ENCODE measurements at regions not wholly inside any gene's neighbourhood (a gene's known extent, or its start where the extent isn't known, plus 50 kb on each side); places are given as distances from the start of the nearest gene placed in this dataset.

GRCh38 chr9:28792716-28793115 lies 1219.4 kb upstream of the C9orf72 start:
- H3K27ac Mint-ChIP-seq: no peak overlapping the region
- Histone ChIP-seq H3K27ac (ENCODE audit: low read depth, low read length) (no peak overlapping the region), H3K36me3 (ENCODE audit: control insufficient read depth, insufficient read depth, low read length) (no peaks in the 10 kb centered on the region), H3K27me3 (ENCODE audit: control insufficient read depth, insufficient read depth, low read length, poor library complexity, severe bottlenecking) (no peaks in the 10 kb centered on the region), H3K9ac (ENCODE audit: extremely low read depth, low read length, poor library complexity, severe bottlenecking) (no peak overlapping the region), H3K9me3 (ENCODE audit: control insufficient read depth, low read length) (no peaks in the 10 kb centered on the region), H3K4me3 (ENCODE audit: low read length) (no peak overlapping the region), H3K4me1 (ENCODE audit: control insufficient read depth, insufficient read depth, low read length) (no peaks in the 10 kb centered on the region)
- no peaks in the 10 kb centered on the region for H3K27me3 Mint-ChIP-seq (ENCODE audit: insufficient read depth)
- no peaks in the 10 kb centered on the region for H3K4me1 Mint-ChIP-seq
- TF ChIP-seq, protein P1, sequence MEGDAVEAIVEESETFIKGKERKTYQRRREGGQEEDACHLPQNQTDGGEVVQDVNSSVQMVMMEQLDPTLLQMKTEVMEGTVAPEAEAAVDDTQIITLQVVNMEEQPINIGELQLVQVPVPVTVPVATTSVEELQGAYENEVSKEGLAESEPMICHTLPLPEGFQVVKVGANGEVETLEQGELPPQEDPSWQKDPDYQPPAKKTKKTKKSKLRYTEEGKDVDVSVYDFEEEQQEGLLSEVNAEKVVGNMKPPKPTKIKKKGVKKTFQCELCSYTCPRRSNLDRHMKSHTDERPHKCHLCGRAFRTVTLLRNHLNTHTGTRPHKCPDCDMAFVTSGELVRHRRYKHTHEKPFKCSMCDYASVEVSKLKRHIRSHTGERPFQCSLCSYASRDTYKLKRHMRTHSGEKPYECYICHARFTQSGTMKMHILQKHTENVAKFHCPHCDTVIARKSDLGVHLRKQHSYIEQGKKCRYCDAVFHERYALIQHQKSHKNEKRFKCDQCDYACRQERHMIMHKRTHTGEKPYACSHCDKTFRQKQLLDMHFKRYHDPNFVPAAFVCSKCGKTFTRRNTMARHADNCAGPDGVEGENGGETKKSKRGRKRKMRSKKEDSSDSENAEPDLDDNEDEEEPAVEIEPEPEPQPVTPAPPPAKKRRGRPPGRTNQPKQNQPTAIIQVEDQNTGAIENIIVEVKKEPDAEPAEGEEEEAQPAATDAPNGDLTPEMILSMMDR (conservative IDR thresholded peaks at IDR 0.05): no peak
- H3K9me3 Mint-ChIP-seq: no peaks in the 10 kb centered on the region
- DNase-seq: no peak
- no peak overlapping the region for H3K4me3 Mint-ChIP-seq
- H3K36me3 Mint-ChIP-seq (ENCODE audit: low read depth): no peaks in the 10 kb centered on the region

DNA sequence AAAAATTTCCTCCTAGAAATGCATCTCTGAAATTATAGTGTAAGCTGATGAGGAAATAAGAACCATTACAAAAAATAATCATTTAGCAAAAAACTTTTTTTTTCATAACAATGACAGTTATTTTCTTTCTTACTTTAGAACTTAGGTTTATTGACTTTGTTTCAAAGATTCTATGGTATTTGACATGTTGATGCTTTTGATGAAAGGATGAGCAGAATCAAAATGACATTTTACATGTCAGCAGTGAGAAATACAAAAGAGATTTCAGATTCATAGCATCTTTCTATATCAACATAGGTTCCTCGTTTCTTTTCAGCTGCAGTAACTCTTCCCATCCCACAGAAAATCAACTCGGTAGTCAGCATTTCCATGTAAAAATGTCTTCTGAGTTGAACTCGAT lies 1226.6 kb upstream of the C9orf72 start:
- Mint-ChIP-seq H3K4me1 (peaks cover 4% of the 10 kb centered on the region), H3K27me3 (ENCODE audit: insufficient read depth) (no peaks in the 10 kb centered on the region), H3K9me3 (no peaks in the 10 kb centered on the region), H3K4me3 (no peak overlapping the region), H3K27ac (no peak overlapping the region), H3K36me3 (ENCODE audit: low read depth) (no peaks in the 10 kb centered on the region)
- Histone ChIP-seq H3K27ac (ENCODE audit: low read depth, low read length) (no peak overlapping the region), H3K36me3 (ENCODE audit: control insufficient read depth, insufficient read depth, low read length) (no peaks in the 10 kb centered on the region), H3K9me3 (ENCODE audit: control insufficient read depth, low read length) (no peaks in the 10 kb centered on the region), H3K9ac (ENCODE audit: extremely low read depth, low read length, poor library complexity, severe bottlenecking) (no peak overlapping the region), H3K27me3 (ENCODE audit: control insufficient read depth, insufficient read depth, low read length, poor library complexity, severe bottlenecking) (no peaks in the 10 kb centered on the region), H3K4me3 (ENCODE audit: low read length) (no peak overlapping the region), H3K4me1 (ENCODE audit: control insufficient read depth, insufficient read depth, low read length) (no peaks in the 10 kb centered on the region)
- no peak for DNase-seq
- WGBS, 2 experiments (ENCODE audit: insufficient coverage in 1 of 2, insufficient read length in 1 of 2): 89 to 100% methylated on average over 2 to 3 of the region's 3 CpGs
- TF ChIP-seq, protein P1 (conservative IDR thresholded peaks at IDR 0.05): no peak

DNA sequence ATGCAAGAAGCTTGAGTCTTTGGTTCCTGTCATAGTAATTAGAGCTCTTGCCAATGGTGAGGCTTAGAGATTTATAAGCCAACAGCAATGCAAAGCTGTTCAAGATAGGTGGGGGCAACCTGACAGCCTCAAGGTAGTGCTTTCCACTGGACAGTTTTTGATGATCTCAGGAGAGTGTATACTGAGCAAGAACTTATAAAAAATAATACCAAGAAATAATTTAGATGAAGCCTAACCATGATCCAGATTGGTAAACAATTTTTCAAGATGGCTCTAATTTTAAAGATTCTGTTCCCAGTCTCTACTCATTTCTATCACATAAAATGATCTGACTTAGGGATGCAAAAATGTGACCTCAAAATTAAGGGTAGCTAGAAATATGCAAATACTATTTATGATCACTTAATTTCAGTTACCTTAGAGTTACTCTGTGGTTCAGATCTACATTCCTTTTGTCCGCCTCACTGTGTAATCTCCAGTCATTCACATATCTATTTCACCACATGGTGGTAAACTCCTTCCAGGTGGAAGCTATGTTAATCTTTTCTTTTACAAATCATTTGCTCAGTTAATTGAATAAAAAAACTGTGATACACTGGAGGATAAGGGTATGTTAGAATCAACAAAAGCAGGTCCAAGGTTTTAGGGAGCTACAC lies 1228.0 kb upstream of the C9orf72 start:
- no peaks in the 10 kb centered on the region for H3K36me3 Mint-ChIP-seq (ENCODE audit: low read depth)
- WGBS, 2 experiments (ENCODE audit: insufficient coverage in 1 of 2, insufficient read length in 1 of 2): 84 to 100% methylated on average over 1 of the region's 1 CpG
- H3K27me3 Mint-ChIP-seq (ENCODE audit: insufficient read depth): no peaks in the 10 kb centered on the region
- H3K27ac Mint-ChIP-seq: no peak overlapping the region
- TF ChIP-seq, protein P1 (conservative IDR thresholded peaks at IDR 0.05): no peak
- Histone ChIP-seq H3K9me3 (ENCODE audit: control insufficient read depth, low read length) (no peaks in the 10 kb centered on the region), H3K27ac (ENCODE audit: low read depth, low read length) (no peak overlapping the region), H3K4me1 (ENCODE audit: control insufficient read depth, insufficient read depth, low read length) (no peaks in the 10 kb centered on the region), H3K36me3 (ENCODE audit: control insufficient read depth, insufficient read depth, low read length) (no peaks in the 10 kb centered on the region), H3K9ac (ENCODE audit: extremely low read depth, low read length, poor library complexity, severe bottlenecking) (no peak overlapping the region), H3K4me3 (ENCODE audit: low read length) (no peak overlapping the region), H3K27me3 (ENCODE audit: control insufficient read depth, insufficient read depth, low read length, poor library complexity, severe bottlenecking) (no peaks in the 10 kb centered on the region)
- H3K9me3 Mint-ChIP-seq: no peaks in the 10 kb centered on the region
- DNase-seq: no peak
- H3K4me3 Mint-ChIP-seq: no peak overlapping the region
- H3K4me1 Mint-ChIP-seq: peaks cover 4% of the 10 kb centered on the region
